A673 (cell line): ENCODE measurements at regions not wholly inside any gene's neighbourhood (a gene's known extent, or its start where the extent isn't known, plus 50 kb on each side); places are given as distances from the start of the nearest gene placed in this dataset.

ENCODE experiments used
- BruUV-seq: library from RNA; stranded (reverse); fragments of 400-500 nt; replicated peaks from 2 replicates; lab custom pipeline; 2021; lab: Mats Ljungman, UMichigan
- CTCF ChIA-PET: fragments of 300-600 bp; sonication (Branson Sonifier 250); formaldehyde crosslinking; loops from one replicate; lab custom pipeline; 2022; ENCODE audit warnings: antibody characterized with exemption; lab: Charles Lee
- POLR2A ChIA-PET: fragments of 300-600 bp; sonication (Branson Sonifier 250); formaldehyde crosslinking; loops from one replicate; lab custom pipeline; 2022; ENCODE audit warnings: antibody characterized with exemption; ENCODE audit not compliant: low non-redundant PET; lab: Charles Lee
- DNase-seq: peaks from one replicate; pipeline ENCODE4 v3.0.0-alpha.2; 2015; ENCODE audit warnings: low spot score
- H3K27ac ChIP-seq: fragments of 200-600 bp; sonication (generic); 2 replicates; pipeline ENCODE4 v1.5.1; 2016; ENCODE audit warnings: mixed run types, low read depth, mild to moderate bottlenecking, mixed read lengths, antibody characterized with exemption, low read length; ENCODE audit not compliant: poor library complexity, severe bottlenecking
- H3K27me3 ChIP-seq: fragments of 200-600 bp; sonication (generic); replicated peaks from 2 replicates; pipeline ENCODE4 v1.6.1; 2017; ENCODE audit warnings: mixed run types, low read depth, mild to moderate bottlenecking, mixed read lengths, antibody characterized with exemption, low read length; ENCODE audit not compliant: insufficient read depth, poor library complexity
- H3K36me3 ChIP-seq: fragments of 200-600 bp; sonication (generic); 2 replicates; pipeline ENCODE4 v1.6.1; 2016; ENCODE audit warnings: mixed run types, mild to moderate bottlenecking, mixed read lengths, antibody characterized with exemption, low read length; ENCODE audit not compliant: insufficient read depth, poor library complexity, severe bottlenecking
- H3K4me1 ChIP-seq: fragments of 200-600 bp; sonication (generic); 2 replicates; pipeline ENCODE4 v1.6.1; 2017; ENCODE audit warnings: mixed run types, mild to moderate bottlenecking, mixed read lengths, antibody characterized with exemption, low read length; ENCODE audit not compliant: insufficient read depth, poor library complexity, severe bottlenecking
- H3K4me3 ChIP-seq: fragments of 200-600 bp; sonication (generic); 2 replicates; pipeline ENCODE4 v1.5.1; 2016; ENCODE audit warnings: low read depth, mixed run types, mild to moderate bottlenecking, mixed read lengths, low read length; ENCODE audit not compliant: poor library complexity, severe bottlenecking
- H3K9me3 ChIP-seq: fragments of 200-600 bp; sonication (generic); 2 replicates; pipeline ENCODE4 v1.6.1; 2016; ENCODE audit warnings: mixed run types, low read depth, mild to moderate bottlenecking, mixed read lengths, antibody characterized with exemption, low read length; ENCODE audit not compliant: poor library complexity, severe bottlenecking
- EZH2 ChIP-seq: fragments of 200-600 bp; sonication (generic); IDR thresholded peaks from 2 replicates; pipeline ENCODE4 v1.6.1; 2017; ENCODE audit warnings: borderline replicate concordance, low read depth, mild to moderate bottlenecking, mixed read lengths, antibody characterized with exemption, low read length; ENCODE audit not compliant: poor library complexity, severe bottlenecking
- intact Hi-C: fragments of 100-400 bp; cut with micrococcal nuclease; formaldehyde crosslinking; loops from one replicate; pipeline ENCODE4 v1.10.0; 2022; ENCODE audit not compliant: unreplicated experiment
- TF ChIP-seq, protein P1 (sequence below): fragments of 300-800, 200-600 bp; sonication (generic); conservative IDR thresholded peaks from 2 replicates; pipeline ENCODE4 v1.5.1; 2017; ENCODE audit warnings: low read depth, mild to moderate bottlenecking, antibody characterized with exemption, low read length, moderate library complexity, mixed read lengths

DNA sequence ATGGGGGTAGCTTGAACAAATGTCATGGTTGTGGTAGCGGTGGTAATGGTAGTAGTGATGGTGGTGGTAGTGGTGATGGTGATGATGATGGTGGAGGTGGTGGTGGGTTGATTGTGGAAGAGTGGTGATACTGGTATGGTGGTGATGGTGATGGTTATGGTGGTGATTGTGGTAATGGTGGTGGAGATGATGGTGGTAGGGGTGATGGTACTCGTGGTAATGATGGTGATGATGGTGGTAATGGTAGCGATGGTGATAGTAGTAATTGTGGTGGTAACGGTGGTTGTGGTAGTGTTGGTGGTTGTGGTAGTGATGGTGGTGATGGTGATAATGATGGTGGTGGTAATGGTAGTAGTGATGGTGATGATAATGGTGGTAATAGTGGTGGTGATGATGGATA is 65.7 kb upstream of the SDK1 start:
- H3K27me3 ChIP-seq = no peaks in the 10 kb centered on the region
- no peak overlapping the region for H3K4me3 ChIP-seq
- TF ChIP-seq, protein P1, sequence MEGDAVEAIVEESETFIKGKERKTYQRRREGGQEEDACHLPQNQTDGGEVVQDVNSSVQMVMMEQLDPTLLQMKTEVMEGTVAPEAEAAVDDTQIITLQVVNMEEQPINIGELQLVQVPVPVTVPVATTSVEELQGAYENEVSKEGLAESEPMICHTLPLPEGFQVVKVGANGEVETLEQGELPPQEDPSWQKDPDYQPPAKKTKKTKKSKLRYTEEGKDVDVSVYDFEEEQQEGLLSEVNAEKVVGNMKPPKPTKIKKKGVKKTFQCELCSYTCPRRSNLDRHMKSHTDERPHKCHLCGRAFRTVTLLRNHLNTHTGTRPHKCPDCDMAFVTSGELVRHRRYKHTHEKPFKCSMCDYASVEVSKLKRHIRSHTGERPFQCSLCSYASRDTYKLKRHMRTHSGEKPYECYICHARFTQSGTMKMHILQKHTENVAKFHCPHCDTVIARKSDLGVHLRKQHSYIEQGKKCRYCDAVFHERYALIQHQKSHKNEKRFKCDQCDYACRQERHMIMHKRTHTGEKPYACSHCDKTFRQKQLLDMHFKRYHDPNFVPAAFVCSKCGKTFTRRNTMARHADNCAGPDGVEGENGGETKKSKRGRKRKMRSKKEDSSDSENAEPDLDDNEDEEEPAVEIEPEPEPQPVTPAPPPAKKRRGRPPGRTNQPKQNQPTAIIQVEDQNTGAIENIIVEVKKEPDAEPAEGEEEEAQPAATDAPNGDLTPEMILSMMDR = no peak
- no peak for TF ChIP-seq EZH2
- no TSS peak for BruUV-seq
- POLR2A ChIA-PET = no interaction called here
- H3K27ac ChIP-seq = no peak overlapping the region
- no peaks in the 10 kb centered on the region for H3K36me3 ChIP-seq
- intact Hi-C loops = no loop called here
- no peak for DNase-seq
- CTCF ChIA-PET = no interaction called here
- H3K4me1 ChIP-seq = no peaks in the 10 kb centered on the region
- H3K9me3 ChIP-seq = no peaks in the 10 kb centered on the region

DNA sequence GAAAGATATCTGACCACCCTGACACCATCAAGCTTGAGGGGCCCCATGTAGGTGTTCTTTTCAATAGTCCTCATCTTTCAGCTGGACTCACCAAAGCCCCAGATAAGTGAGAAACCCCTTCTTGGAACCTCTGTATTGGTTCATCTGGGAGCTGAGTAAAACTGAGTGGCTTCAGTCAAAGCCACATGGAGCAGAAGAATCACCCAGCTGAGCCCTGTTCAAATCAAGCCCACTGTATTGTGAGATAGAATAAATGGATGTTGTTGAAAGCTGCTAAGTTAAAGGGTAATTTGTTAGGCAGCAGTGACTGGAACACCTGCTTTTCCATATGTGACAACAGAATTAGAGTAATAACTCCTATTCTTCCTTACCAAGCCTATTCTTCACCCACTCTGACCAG is 64.8 kb upstream of the SDK1 start:
- Histone ChIP-seq H3K9me3 (no peaks in the 10 kb centered on the region), H3K4me1 (no peaks in the 10 kb centered on the region), H3K4me3 (no peak overlapping the region), H3K27ac (no peak overlapping the region), H3K27me3 (no peaks in the 10 kb centered on the region), H3K36me3 (no peaks in the 10 kb centered on the region)
- ChIA-PET CTCF (no interaction called here), POLR2A (no interaction called here)
- DNase-seq = no peak
- intact Hi-C loops = no loop called here
- no TSS peak for BruUV-seq
- TF ChIP-seq EZH2 = no peak
- TF ChIP-seq, protein P1 = no peak

DNA sequence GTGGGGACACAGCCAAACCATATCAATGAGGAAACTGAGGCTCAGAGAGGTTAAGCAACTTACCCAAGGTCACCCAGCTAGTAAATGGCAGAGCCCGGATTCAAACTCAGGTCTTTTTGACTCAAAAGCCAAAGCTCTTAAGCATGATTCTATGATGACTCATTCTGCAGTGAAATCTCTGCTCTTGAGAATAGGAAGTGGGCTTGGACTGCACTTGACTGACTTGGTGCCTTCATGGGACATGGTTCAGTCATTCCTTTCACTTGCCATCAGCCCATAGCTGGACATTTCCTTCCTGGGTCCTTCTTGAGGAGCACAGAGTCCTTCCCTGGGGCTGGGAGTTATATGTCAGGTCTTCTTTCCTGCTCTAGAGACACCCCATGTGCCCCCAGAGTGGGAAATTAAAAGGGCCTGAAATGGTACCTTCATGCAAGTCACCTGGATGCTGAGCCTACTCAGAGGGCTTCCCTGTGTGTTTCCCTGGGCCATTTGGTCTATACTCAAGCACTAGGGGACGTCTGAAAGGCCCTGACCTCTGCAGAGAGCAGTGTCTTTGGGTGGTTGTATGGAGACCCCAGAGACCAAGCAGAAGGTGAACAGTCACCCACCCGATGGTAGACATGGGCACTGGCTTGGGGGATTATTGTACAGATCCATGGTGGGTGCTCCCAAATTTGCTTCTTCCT is 62.4 kb upstream of the SDK1 start:
- H3K27me3 ChIP-seq = no peaks in the 10 kb centered on the region
- ChIA-PET CTCF (no interaction called here), POLR2A (no interaction called here)
- H3K36me3 ChIP-seq = no peaks in the 10 kb centered on the region
- intact Hi-C loops = no loop called here
- H3K4me1 ChIP-seq = no peaks in the 10 kb centered on the region
- BruUV-seq = no TSS peak
- no peak overlapping the region for H3K27ac ChIP-seq
- H3K4me3 ChIP-seq = no peak overlapping the region
- no peak for DNase-seq
- TF ChIP-seq, protein P1 = no peak
- TF ChIP-seq EZH2 = no peak
- H3K9me3 ChIP-seq = no peaks in the 10 kb centered on the region
